Superior temporal gyrus (tissue), 1 donor: ENCODE measurements at regions not wholly inside any gene's neighbourhood (a gene's known extent, or its start where the extent isn't known, plus 50 kb on each side); places are given as distances from the start of the nearest gene placed in this dataset.
"Not testable (repeated sequence)": the region's sequence is repeated elsewhere in the genome, so short reads cannot be mapped to it uniquely, and the experiment has no call there.

Experiments
- DNase-seq: peaks from one replicate; pipeline ENCODE4 v3.0.0-alpha.2; 2016; ENCODE audit errors: extremely low spot score

- no peak for DNase-seq
Observed at GRCh38 chr15:100720406-100720967, 118.1 kb downstream of the ASB7 start.

DNA sequence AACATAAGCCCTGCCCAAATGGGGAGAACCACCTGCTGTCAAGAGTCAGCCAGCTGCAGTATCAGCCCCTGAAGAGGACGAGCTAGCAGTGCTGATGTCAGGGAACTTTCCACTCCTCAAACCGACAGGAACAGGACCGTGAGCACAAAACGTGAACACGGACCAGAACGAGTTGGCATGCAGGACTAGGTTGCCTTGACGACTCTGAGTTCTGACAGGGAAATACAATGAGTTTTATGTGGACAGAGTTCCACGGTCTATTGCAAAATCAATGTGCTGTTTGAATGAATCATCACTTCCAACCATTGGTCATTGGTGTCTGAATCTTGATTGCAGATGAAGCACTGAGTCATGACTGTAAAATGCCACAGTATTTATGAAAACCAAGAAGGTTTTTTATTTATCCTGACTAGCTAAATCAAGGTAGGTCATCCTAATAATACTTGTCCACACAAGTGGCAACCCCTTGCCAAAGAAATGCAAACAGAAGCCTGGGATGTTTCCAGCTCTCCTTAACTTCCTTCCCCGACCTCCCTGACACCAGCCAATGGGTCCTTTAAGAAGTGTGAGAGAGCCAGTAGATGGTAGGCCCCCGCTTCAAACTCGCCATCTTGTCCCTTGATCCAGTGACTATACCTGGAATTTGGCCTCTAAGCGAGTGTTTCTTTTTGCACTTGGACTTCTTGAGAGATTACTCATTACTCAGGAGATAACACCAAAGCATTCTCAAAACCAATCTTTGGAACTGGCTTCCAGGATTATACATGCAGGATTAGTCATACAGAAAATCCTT, 119.6 kb downstream of the ASB7 start:
- DNase-seq = peak; percentile 53

DNA sequence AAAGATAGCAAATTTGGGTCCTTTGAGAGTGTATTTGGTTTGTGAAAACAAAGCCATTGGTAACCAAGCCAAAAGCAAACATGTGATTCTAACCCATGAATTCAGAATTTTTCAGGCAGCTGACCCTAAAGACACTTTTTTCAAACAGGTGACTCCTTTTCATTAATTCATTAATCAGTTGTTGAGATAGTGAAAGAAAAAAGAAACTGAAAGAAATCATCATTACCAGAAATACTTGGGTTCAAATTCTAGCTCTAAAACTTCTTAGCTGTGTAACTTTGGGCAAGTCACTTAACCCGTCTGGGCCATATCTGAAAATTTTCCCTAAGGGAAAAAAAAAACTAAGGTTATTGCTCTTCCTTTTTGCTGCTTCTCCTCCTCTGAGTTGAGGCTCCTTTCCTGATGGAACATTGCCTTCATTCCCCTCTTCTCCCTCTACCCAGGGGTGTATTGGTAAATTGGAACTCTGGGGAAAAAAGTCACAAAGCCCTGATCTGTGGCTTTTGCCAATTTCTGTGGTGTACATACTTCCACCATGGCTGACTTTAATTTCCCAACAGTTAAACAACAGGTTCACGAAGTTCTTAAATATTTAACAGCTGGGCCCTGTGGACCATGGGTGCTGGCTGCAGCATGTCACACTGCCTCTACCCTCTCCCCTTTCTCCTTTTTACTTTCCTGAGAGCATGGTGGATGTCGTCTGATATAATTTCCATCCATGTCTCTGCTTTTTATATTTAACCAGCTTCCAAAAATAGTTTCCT, 120.3 kb downstream of the ASB7 start:
- no peak for DNase-seq

DNA sequence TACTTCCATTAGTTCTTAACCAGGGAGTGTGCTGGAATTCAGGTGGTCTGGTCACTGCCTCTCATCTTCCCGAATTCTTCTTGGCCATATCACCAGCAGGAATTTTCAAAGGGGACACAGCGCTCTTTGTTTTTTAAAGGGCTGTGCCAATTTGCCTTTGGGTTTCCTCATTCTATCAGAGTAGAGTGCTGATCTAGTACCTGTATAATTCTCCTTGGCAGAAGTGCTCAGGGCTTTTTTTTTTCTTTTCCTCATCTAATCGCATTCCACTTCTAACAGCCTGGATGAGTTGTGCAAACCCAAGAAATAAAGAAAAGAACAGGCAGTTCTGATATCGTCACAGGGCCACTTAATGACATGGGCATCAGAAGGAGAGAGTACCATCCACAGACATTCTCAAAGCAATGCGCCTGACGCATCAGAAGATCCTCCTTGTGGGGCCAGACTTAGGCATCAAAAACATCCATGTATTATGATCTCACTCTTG, 121.0 kb downstream of the ASB7 start:
- no peak for DNase-seq

GRCh38 chr15:100725121-100726069, 123.0 kb downstream of the ASB7 start:
- DNase-seq = no peak

- DNase-seq = no peak
Observed at GRCh38 chr15:100726070-100726420, 123.7 kb downstream of the ASB7 start.

DNA sequence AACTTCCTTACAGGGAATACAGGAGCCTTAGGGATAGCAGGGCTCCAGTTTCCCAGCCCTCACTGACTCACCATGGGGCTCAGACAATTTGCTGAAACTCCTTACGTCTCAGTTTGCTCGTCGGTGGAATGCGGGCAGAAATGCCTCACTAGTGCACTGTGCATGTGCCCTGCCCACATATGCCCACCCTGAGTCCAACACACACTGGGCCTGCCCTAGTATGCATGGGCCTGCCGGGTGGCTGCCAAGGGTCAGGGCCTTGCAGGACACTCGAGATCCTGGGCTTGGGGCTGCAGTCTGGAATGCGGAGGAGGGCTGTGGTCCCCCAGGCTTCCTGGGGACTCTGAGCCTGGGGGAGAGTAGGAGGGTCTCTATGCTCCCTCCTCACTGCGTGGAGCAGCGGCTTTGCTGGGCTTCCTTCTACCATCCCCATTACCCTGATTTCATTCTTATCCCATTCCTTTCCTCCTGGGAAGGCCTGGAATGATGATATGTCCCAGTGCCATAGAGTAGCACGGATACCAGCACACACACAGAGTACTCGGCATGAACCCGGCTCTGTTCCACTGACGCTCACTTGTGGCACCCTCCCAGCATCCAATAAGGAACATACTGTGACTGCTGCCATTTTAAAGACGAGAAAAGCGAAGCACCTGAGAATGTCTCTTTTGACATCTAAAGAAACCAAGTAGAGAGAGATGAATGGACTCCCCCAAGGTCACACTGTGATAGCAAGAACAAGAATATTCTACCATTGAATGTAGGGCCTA, 124.2 kb downstream of the ASB7 start:
- DNase-seq = no peak

- DNase-seq = no peak
Observed at GRCh38 chr15:100727291-100727851, 125.0 kb downstream of the ASB7 start.

DNA sequence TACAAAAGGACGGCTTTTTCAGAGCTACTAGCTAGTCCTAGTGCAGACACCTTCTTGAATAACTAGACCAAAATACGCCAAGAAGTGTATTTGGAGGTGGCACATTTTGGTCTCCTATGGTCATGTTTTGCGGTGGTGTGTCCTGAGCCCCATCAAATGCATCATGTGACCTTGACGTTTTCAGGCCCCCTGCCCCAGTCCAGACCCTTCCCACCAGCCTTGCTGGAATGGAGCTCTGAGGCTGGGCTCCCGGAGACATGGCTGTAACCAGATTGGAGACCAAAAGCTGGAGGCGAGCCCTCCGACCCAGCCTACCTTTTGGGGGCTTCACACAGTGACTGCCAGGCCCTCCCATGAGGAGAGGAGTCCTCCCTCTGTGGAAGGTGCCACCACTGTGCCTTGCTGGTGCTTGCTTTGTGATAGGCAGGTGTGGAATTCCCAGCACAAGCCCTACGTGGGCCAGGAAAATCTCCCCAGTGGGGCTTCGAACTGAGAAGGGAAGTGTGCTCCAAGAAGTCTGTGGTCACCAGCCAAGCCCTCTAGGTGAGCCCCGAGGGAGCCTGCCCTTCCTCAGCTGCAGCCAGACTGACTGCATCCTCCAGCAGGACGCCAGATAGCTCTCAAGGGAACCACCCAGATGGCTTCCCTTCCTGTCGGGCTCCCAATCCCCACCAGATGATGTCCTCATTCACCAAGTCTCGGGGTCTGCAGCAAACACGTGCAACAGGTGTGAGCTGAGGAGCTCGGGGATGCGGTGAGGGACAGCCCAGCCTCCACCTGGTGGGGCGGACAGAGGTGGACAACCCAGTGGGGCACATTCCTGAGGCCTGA, 126.2 kb downstream of the ASB7 start:
- DNase-seq = no peak

DNA sequence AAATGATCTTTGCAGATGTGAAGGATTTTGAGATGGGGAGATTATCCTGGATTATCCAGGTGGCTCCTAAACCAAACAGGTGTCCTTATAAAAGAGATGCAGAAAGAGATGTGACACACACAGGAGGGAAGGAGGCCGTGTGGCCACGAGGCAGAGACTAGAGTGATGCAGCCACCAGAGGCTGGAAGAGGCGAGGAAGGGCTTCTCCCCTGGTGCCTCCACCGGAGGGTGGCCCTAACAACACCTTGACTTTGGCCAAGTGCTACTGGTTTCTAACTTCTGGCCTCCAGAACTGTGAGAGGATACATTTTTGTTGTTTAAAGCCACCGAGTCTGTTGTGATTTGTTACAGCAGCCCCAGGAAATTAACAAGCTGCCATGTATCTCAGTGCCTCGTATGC, 127.1 kb downstream of the ASB7 start:
- no peak for DNase-seq

GRCh38 chr15:100730129-100730528, 127.7 kb downstream of the ASB7 start:
- no peak for DNase-seq

DNA sequence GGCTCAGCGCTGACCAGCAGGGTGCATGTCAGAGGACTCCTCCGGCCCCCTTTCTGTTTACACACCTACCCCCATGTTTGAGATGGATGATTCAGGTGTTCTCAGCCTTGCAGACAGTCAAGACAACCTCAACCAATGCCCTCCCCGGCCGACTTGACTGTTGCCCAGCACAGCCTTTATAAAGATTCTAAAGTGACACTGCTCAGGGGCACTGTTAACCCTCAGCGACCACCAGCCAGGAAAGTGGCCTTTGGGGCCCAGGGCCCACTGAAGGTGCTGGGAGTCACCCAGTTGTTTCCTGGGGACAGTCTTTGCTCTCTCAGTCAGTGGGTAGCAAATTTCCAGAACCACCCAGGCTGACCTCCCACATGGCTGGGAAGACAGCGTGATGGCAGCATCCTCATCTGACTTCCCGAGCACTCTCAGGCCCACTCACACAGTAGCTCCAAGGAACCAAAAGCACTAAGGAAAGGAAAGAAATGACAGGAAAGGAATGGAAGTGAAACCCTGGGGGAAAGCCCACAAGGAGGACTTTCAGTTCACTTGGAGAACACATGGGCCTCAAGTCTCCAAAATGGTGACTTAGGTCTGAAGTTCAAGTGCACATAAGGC, 128.4 kb downstream of the ASB7 start:
- DNase-seq = no peak

DNA sequence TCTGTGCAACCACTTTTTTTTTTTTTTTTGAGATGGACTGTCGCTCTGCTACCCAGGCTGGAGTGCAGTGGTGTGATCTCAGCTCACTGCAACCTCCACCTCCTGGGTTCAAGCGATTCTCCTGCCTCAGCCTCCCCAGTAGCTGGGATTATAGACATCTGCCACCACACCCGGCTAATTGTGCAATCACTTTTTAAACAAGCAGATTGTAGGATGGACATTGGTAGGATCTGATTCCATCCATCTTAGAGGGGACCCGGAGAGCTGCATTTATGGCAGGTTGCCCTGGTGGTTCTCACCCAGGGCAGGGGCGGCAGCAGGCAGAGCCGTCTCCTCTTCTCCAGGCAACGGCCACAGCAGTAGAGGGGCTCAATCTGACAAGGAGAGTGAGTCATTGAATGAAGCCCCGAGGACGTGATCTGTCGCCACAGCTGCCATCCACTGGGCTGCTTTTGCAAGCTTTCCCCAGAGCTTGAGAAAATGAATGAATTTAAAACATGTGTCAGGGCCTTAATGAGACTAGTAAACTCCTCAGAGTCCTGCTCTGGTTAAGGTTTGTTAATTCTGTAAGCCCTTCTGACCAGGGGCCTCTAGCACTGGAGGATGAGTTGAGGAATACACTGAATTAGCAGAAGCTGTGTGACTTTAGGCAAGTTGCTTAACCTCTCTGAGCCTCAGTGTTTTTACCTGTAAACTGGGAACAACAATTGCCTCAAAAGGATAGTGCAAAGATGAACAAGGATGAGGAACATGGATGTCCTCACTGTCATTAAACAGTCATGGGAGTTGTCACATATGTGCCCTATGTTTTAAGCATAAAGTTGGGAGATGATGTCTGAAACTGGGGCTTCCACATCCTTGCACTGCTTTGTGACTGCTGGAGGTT, 129.1 kb downstream of the ASB7 start:
- no peak for DNase-seq

- DNase-seq = no peak
Observed at GRCh38 chr15:100732211-100733055, 130.0 kb downstream of the ASB7 start.

GRCh38 chr15:100733101-100733842, 130.9 kb downstream of the ASB7 start:
- no peak for DNase-seq

- DNase-seq = not testable (repeated sequence)
Observed at GRCh38 chr15:100733843-100734185, 131.4 kb downstream of the ASB7 start.

GRCh38 chr15:100734586-100734985, 132.2 kb downstream of the ASB7 start:
- DNase-seq = no peak
